H9 (cell line): ENCODE measurements at regions not wholly inside any gene's neighbourhood (a gene's known extent, or its start where the extent isn't known, plus 50 kb on each side); places are given as distances from the start of the nearest gene placed in this dataset.

ENCODE experiments used
- DNase-seq: peaks from one replicate; pipeline ENCODE4 v3.0.0-alpha.2; 2017
- H2AFZ ChIP-seq: one replicate; pipeline ENCODE4 v1.6.1; 2013; ENCODE audit warnings: mild to moderate bottlenecking, low read length, control low read depth, moderate library complexity
- H2AK5ac ChIP-seq: 2 replicates; pipeline ENCODE4 v1.6.1; 2013; ENCODE audit warnings: low read length, control low read depth, mixed read lengths; ENCODE audit not compliant: insufficient read length
- H2BK120ac ChIP-seq: one replicate; pipeline ENCODE4 v1.6.1; 2013; ENCODE audit warnings: low read depth, mild to moderate bottlenecking, low read length, control low read depth, inconsistent platforms; ENCODE audit not compliant: poor library complexity, severe bottlenecking
- H2BK12ac ChIP-seq: 2 replicates; pipeline ENCODE4 v1.6.1; 2013; ENCODE audit warnings: low read length, control low read depth, mixed read lengths, low read depth; ENCODE audit not compliant: insufficient read length
- H2BK15ac ChIP-seq: 2 replicates; pipeline ENCODE4 v1.6.1; 2013; ENCODE audit warnings: low read depth, low read length, control low read depth
- H2BK20ac ChIP-seq: one replicate; pipeline ENCODE4 v1.6.1; 2013; ENCODE audit warnings: low read depth, mild to moderate bottlenecking, low read length, control low read depth, inconsistent platforms; ENCODE audit not compliant: poor library complexity, severe bottlenecking
- H2BK5ac ChIP-seq: 2 replicates; pipeline ENCODE4 v1.6.1; 2013; ENCODE audit warnings: low read length, control low read depth, mixed read lengths; ENCODE audit not compliant: insufficient read length
- H3K14ac ChIP-seq: 2 replicates; pipeline ENCODE4 v1.6.1; 2013; ENCODE audit warnings: low read length, control low read depth; ENCODE audit not compliant: insufficient read depth
- H3K18ac ChIP-seq: 2 replicates; pipeline ENCODE4 v1.6.1; 2013; ENCODE audit warnings: low read depth, mild to moderate bottlenecking, mixed read lengths, low read length, control low read depth; ENCODE audit not compliant: insufficient read length
- H3K23ac ChIP-seq: 2 replicates; pipeline ENCODE4 v1.6.1; 2013; ENCODE audit warnings: low read length, control low read depth, mixed read lengths, low read depth; ENCODE audit not compliant: insufficient read length
- H3K23me2 ChIP-seq: 2 replicates; pipeline ENCODE4 v1.6.1; 2013; ENCODE audit warnings: low read depth, mild to moderate bottlenecking, mixed read lengths, low read length, control low read depth; ENCODE audit not compliant: insufficient read length, poor library complexity, severe bottlenecking
- H3K27ac ChIP-seq: 2 replicates; pipeline ENCODE4 v1.5.1; 2013; ENCODE audit warnings: low read length, control low read depth, mixed read lengths, low read depth; ENCODE audit not compliant: insufficient read length
- H3K27me3 ChIP-seq: 2 replicates; pipeline ENCODE4 v1.6.1; 2013; ENCODE audit warnings: low read length, control low read depth, inconsistent platforms; ENCODE audit not compliant: insufficient read depth
- H3K4ac ChIP-seq: 2 replicates; pipeline ENCODE4 v1.6.1; 2013; ENCODE audit warnings: low read depth, mild to moderate bottlenecking, control low read depth, inconsistent platforms, low read length, moderate library complexity
- H3K4me1 ChIP-seq: 2 replicates; pipeline ENCODE4 v1.6.1; 2013; ENCODE audit warnings: low read length, control low read depth, inconsistent platforms; ENCODE audit not compliant: insufficient read depth
- H3K4me2 ChIP-seq: 2 replicates; pipeline ENCODE4 v1.6.1; 2013; ENCODE audit warnings: low read length, control low read depth, mixed read lengths; ENCODE audit not compliant: insufficient read length, insufficient read depth
- H3K56ac ChIP-seq: 2 replicates; pipeline ENCODE4 v1.6.1; 2013; ENCODE audit warnings: low read depth, mild to moderate bottlenecking, mixed read lengths, low read length, control low read depth; ENCODE audit not compliant: insufficient read length
- H3K79me1 ChIP-seq: 2 replicates; pipeline ENCODE4 v1.6.1; 2013; ENCODE audit warnings: low read depth, mild to moderate bottlenecking, moderate library complexity, low read length, control low read depth, inconsistent platforms; ENCODE audit not compliant: insufficient read depth, poor library complexity, severe bottlenecking
- H3K79me2 ChIP-seq: 2 replicates; pipeline ENCODE4 v1.6.1; 2013; ENCODE audit warnings: low read length, control low read depth, inconsistent platforms; ENCODE audit not compliant: insufficient read depth
- H3K9ac ChIP-seq: 2 replicates; pipeline ENCODE4 v1.6.1; 2013; ENCODE audit warnings: low read length, control low read depth, mixed read lengths; ENCODE audit not compliant: insufficient read length; ENCODE audit errors: extremely low read depth
- H3K9me3 ChIP-seq: one replicate; pipeline ENCODE4 v1.6.1; 2013; ENCODE audit warnings: low read depth, low read length, inconsistent platforms; ENCODE audit not compliant: control insufficient read depth
- H3T11ph ChIP-seq: one replicate; pipeline ENCODE4 v1.6.1; 2013; ENCODE audit warnings: mild to moderate bottlenecking, low read length, control low read depth, inconsistent platforms
- H4K20me1 ChIP-seq: one replicate; pipeline ENCODE4 v1.6.1; 2013; ENCODE audit not compliant: control insufficient read depth, insufficient read length, insufficient read depth
- H4K5ac ChIP-seq: 2 replicates; pipeline ENCODE4 v1.6.1; 2013; ENCODE audit warnings: low read depth, mild to moderate bottlenecking, mixed read lengths, low read length, control low read depth; ENCODE audit not compliant: insufficient read length
- H4K8ac ChIP-seq: replicated peaks from 2 replicates; pipeline ENCODE4 v1.6.1; 2013; ENCODE audit warnings: low read length, control low read depth, mixed read lengths, low read depth; ENCODE audit not compliant: insufficient read length
- H4K91ac ChIP-seq: 2 replicates; pipeline ENCODE4 v1.6.1; 2013; ENCODE audit warnings: low read depth, mild to moderate bottlenecking, moderate library complexity, mixed read lengths, low read length, control low read depth; ENCODE audit not compliant: insufficient read length
- H3K27ac Mint-ChIP-seq, 3 experiments: 2 replicates in 2 of 3; 3 replicates in 1 of 3; pipeline ENCODE4 v1.8.0; 2020 to 2021; ENCODE audit warnings: mixed read lengths in 3 of 3, mild to moderate bottlenecking in 1 of 3, moderate library complexity in 1 of 3
- H3K27me3 Mint-ChIP-seq: 2 replicates; pipeline ENCODE4 v1.8.0; 2021; ENCODE audit warnings: low read depth, mild to moderate bottlenecking, moderate library complexity, mixed read lengths
- H3K36me3 Mint-ChIP-seq, 3 experiments: 2 replicates in 2 of 3; 3 replicates in 1 of 3; pipeline ENCODE4 v1.8.0; 2020 to 2021; ENCODE audit warnings: low read depth in 3 of 3, mixed read lengths in 3 of 3; ENCODE audit not compliant: insufficient read depth in 1 of 3
- H3K4me1 Mint-ChIP-seq, 2 experiments: 2 replicates each; pipeline ENCODE4 v1.8.0; 2020; ENCODE audit warnings: mixed read lengths in 2 of 2
- H3K4me3 Mint-ChIP-seq, 2 experiments: 2 replicates in 1 of 2; 3 replicates in 1 of 2; pipeline ENCODE4 v1.8.0; 2020 to 2021; ENCODE audit warnings: mild to moderate bottlenecking in 2 of 2, mixed read lengths in 2 of 2, moderate library complexity in 1 of 2
- H3K9me3 Mint-ChIP-seq, 2 experiments: 2 replicates in 1 of 2; 3 replicates in 1 of 2; pipeline ENCODE4 v1.8.0; 2020; ENCODE audit warnings: mild to moderate bottlenecking in 2 of 2, mixed read lengths in 2 of 2, moderate library complexity in 1 of 2
- TF ChIP-seq, protein P1 (sequence below): fragments of 200-600 bp; sonication (generic); conservative IDR thresholded peaks from 3 replicates; pipeline ENCODE4 v1.8.0; 2021; ENCODE audit warnings: antibody characterized with exemption, mild to moderate bottlenecking

- TF ChIP-seq, protein P1, sequence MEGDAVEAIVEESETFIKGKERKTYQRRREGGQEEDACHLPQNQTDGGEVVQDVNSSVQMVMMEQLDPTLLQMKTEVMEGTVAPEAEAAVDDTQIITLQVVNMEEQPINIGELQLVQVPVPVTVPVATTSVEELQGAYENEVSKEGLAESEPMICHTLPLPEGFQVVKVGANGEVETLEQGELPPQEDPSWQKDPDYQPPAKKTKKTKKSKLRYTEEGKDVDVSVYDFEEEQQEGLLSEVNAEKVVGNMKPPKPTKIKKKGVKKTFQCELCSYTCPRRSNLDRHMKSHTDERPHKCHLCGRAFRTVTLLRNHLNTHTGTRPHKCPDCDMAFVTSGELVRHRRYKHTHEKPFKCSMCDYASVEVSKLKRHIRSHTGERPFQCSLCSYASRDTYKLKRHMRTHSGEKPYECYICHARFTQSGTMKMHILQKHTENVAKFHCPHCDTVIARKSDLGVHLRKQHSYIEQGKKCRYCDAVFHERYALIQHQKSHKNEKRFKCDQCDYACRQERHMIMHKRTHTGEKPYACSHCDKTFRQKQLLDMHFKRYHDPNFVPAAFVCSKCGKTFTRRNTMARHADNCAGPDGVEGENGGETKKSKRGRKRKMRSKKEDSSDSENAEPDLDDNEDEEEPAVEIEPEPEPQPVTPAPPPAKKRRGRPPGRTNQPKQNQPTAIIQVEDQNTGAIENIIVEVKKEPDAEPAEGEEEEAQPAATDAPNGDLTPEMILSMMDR: no peak
- no peak overlapping the region for H3K9ac ChIP-seq
- peaks cover 10 to 12% of the 10 kb centered on the region in 2 experiments for H3K9me3 Mint-ChIP-seq
- no peak overlapping the region for H2BK20ac ChIP-seq
- H3K27me3 ChIP-seq: no peaks in the 10 kb centered on the region
- no peaks in the 10 kb centered on the region for H3K27me3 Mint-ChIP-seq
- DNase-seq: no peak
- H3K36me3 Mint-ChIP-seq: peaks cover 0 to 15% (median 7%) of the 10 kb centered on the region in 3 experiments; a peak in 5 of 7 replicates
- H2BK5ac ChIP-seq: no peak overlapping the region
- H3K23me2 ChIP-seq: no peaks in the 10 kb centered on the region
- no peak overlapping the region for H3K56ac ChIP-seq
- H3K27ac Mint-ChIP-seq: no peak overlapping the region; a peak in 1 of 7 replicates
- H3K79me2 ChIP-seq: no peaks in the 10 kb centered on the region
- no peaks in the 10 kb centered on the region for H3K79me1 ChIP-seq
- no peak overlapping the region for H3K4me3 Mint-ChIP-seq
- H2BK120ac ChIP-seq: no peak overlapping the region
- H2BK12ac ChIP-seq: no peak overlapping the region
- H3K4me1 Mint-ChIP-seq: peaks cover 10 to 12% of the 10 kb centered on the region in 2 experiments
- H2BK15ac ChIP-seq: no peak overlapping the region
- H3K4ac ChIP-seq: no peak overlapping the region
- H3T11ph ChIP-seq: no peak overlapping the region
- no peak overlapping the region for H3K27ac ChIP-seq
- H4K20me1 ChIP-seq: no peaks in the 10 kb centered on the region
- no peak overlapping the region for H3K4me2 ChIP-seq
- H3K18ac ChIP-seq: no peak overlapping the region
- H3K4me1 ChIP-seq: no peaks in the 10 kb centered on the region
- no peak overlapping the region for H3K23ac ChIP-seq
- H2AFZ ChIP-seq: no peak overlapping the region
- no peak overlapping the region for H4K8ac ChIP-seq
- no peak overlapping the region for H2AK5ac ChIP-seq
- H4K5ac ChIP-seq: no peak overlapping the region
- no peak overlapping the region for H3K14ac ChIP-seq
- no peaks in the 10 kb centered on the region for H3K9me3 ChIP-seq
- no peak overlapping the region for H4K91ac ChIP-seq
Observed at GRCh38 chr4:67292045-67292444, 253.3 kb downstream of the CENPC start.
